ENCODE measurements at regions not wholly inside any gene's neighbourhood (a gene's known extent, or its start where the extent isn't known, plus 50 kb on each side); places are given as distances from the start of the nearest gene placed in this dataset.

DNA sequence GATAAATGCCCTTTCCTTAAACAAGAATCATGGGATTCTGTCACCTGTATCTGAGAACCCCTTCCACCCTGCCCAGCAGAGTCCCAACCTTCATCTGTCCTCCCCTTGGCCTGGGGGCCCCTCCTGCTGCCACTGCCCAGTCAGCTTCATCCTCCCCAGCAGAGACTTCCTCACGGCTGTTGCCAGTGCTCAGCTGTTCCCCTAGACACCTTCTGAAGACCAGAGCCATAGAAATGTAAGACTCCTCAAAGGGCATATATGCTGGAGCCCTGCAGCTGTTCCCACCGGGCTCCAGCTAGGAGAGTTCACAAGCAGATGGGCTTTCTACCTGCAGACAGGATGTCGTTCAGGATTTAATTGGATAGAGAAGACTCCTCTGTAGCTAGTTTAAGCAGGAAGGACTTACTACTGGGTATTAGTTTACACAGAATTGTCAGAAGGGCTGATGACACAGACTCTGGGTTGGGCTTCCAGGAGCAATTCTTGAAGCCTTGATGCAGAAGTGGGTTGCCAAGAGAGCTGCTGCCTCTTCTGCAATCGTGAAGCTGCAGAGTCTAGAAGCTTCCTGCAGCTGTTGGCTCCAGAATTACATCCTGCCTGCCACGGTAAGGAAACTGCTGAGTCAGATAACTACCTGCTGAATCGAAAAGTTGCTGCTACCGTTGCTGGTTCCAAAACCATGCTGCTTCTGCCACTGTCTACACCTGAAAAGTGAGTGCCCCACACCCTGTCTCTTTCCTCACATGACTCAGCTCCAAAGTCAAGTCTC, 57.1 kb upstream of the MLN start:
- Histone ChIP-seq H3K9me3 (no peaks in the 10 kb centered on the region), H3K36me3 (no peaks in the 10 kb centered on the region), H3K4me3 (no peak overlapping the region), H3K4me1 (no peaks in the 10 kb centered on the region), H3K27me3 (peaks cover 0 to 60% of the 10 kb centered on the region in 2 donors), H3K27ac (no peak overlapping the region)
- DNase-seq: no peak
- intact Hi-C loops (cut with DNase I; ENCODE audit: low total_unique reads): no loop called here
- TF ChIP-seq CTCF (IDR thresholded peaks at IDR 0.05): no peak

DNA sequence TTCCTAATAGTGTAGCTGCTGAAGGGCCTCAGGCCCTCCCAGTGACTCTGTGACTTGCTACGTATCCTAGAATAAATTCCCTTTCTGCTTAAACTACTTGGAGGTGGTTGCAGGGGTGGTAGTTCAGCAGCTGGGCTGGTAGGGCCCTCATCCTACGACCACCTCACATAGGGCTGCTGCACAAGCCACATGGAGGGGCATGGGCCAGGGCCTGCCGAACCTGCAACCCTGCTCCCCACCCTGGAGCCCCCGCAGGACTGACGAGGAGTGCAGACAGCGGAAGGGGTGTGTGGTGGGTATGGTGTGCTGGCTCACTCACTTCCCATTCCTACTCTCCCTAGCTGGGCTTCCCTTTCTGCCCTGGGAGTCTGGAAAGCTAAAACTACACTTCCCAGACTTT, 56.2 kb upstream of the MLN start:
- DNase-seq: no peak

GRCh38 chr6:33858804-33859505, 55.2 kb upstream of the MLN start:
- intact Hi-C loops (cut with DNase I; ENCODE audit: low total_unique reads): no loop called here
- no peaks in the 10 kb centered on the region for H3K4me1 ChIP-seq
- H3K36me3 ChIP-seq: no peaks in the 10 kb centered on the region
- H3K27ac ChIP-seq: no peak overlapping the region
- H3K9me3 ChIP-seq: no peaks in the 10 kb centered on the region
- H3K27me3 ChIP-seq: peaks cover 0 to 77% of the 10 kb centered on the region in 2 donors
- no peak for DNase-seq
- H3K4me3 ChIP-seq: no peak overlapping the region
- no peak for TF ChIP-seq CTCF (IDR thresholded peaks at IDR 0.05)

More for the DNA sequence above, 56.2 kb upstream of the MLN start:
- H3K9me3 ChIP-seq: no peaks in the 10 kb centered on the region
- TF ChIP-seq CTCF (IDR thresholded peaks at IDR 0.05): no peak
- H3K27ac ChIP-seq: no peak overlapping the region
- H3K36me3 ChIP-seq: no peaks in the 10 kb centered on the region
- H3K4me1 ChIP-seq: no peaks in the 10 kb centered on the region
- intact Hi-C loops (cut with DNase I; ENCODE audit: low total_unique reads): no loop called here
- peaks cover 0 to 69% of the 10 kb centered on the region in 2 donors for H3K27me3 ChIP-seq
- no peak overlapping the region for H3K4me3 ChIP-seq

GRCh38 chr6:33857932-33858475, 54.2 kb upstream of the MLN start:
- Histone ChIP-seq H3K9me3 (no peaks in the 10 kb centered on the region), H3K27me3 (peaks cover 0 to 79% of the 10 kb centered on the region in 2 donors), H3K27ac (no peak overlapping the region), H3K4me1 (no peaks in the 10 kb centered on the region), H3K36me3 (no peaks in the 10 kb centered on the region), H3K4me3 (no peak overlapping the region)
- TF ChIP-seq CTCF (IDR thresholded peaks at IDR 0.05): no peak
- DNase-seq: no peak
- intact Hi-C loops (cut with DNase I; ENCODE audit: low total_unique reads): no loop called here

DNA sequence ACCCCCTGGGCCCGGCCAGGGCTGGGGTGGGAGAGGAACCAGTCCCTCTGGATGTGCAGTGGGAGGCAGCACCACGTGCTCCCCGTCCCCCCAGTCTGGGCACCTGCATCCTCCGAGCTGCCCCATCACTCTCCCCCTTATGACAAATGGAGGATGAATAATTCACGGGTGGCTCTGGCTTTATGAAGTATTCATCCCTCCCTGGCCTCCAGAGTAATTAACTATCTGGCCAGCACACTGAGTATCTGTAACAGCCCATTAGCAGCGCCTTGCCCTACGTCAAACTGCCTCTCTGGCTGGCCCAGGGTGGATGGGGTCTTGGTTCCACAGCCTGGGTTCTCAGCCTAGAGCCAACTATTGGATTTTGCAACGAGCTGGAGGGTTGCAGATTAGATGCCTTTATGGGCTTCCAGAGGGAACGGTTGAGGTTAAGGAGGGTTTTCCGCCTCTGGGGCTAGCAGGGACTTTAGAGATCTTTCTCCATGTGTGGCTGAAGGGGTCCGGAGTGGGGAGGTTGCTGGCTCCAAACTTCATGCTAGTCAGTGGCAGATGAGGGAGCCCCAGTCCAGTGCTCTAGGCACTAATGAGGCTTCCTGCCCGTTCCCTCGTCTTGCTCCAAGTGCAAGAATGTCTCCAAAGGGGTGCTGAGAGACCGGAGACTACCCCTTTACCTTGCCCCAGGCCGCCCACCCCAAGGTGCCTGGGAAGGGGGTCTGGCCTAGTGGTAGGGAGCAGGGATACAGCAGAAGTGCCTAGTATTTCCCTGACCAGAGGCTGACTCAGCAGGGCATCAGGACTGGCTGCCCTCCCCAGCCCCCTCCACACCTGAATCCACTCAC, 53.5 kb upstream of the MLN start:
- H3K27me3 ChIP-seq: peaks cover 0 to 80% of the 10 kb centered on the region in 2 donors

More for the DNA sequence above, 53.5 kb upstream of the MLN start:
- intact Hi-C loops (cut with DNase I; ENCODE audit: low total_unique reads): no loop called here
- DNase-seq: no peak
- Histone ChIP-seq H3K27ac (no peak overlapping the region), H3K36me3 (no peaks in the 10 kb centered on the region), H3K4me1 (no peaks in the 10 kb centered on the region), H3K9me3 (no peaks in the 10 kb centered on the region), H3K4me3 (no peak overlapping the region)
- TF ChIP-seq CTCF (IDR thresholded peaks at IDR 0.05): no peak
